ENCODE measurements at regions not wholly inside any gene's neighbourhood (a gene's known extent, or its start where the extent isn't known, plus 50 kb on each side); places are given as distances from the start of the nearest gene placed in this dataset.
"Not testable (repeated sequence)": the region's sequence is repeated elsewhere in the genome, so short reads cannot be mapped to it uniquely, and the experiment has no call there.

DNA sequence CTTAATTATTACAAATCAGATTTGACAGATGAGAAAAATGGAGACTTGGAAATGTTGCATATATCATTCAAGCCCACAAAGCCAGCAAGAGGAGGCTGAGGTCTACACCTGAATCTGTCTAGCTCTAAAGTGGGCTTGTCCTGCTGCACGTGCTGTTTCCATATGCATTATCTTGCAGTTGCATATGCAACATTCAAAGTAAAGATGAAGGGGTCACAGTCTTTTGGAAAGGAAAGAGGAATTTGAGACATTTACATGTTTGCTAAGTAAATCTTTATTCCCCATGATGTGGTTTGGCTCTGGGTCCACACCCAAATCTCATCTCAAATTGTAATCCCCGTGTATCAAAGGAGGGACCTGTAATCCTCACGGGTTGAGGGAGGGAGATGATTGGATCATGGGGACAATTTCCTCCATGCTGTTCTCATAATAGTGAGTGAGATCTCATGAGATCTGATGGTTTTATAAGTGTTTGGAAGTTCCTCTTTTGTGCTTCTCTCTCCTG, 98.3 kb downstream of the BACH1 start:
- intact Hi-C loops (cut with DNase I) = no loop called here
- DNase-seq (ENCODE audit: low spot score) = no peak
- ATAC-seq = no peak

- no peak for DNase-seq (ENCODE audit: low spot score)
- no peak for ATAC-seq
- intact Hi-C loops (cut with DNase I) = no loop called here
Observed at GRCh38 chr21:29403301-29403700, 104.6 kb downstream of the BACH1 start.

GRCh38 chr21:29403922-29404538, 105.3 kb downstream of the BACH1 start:
- peak; percentile 32 for ATAC-seq

DNA sequence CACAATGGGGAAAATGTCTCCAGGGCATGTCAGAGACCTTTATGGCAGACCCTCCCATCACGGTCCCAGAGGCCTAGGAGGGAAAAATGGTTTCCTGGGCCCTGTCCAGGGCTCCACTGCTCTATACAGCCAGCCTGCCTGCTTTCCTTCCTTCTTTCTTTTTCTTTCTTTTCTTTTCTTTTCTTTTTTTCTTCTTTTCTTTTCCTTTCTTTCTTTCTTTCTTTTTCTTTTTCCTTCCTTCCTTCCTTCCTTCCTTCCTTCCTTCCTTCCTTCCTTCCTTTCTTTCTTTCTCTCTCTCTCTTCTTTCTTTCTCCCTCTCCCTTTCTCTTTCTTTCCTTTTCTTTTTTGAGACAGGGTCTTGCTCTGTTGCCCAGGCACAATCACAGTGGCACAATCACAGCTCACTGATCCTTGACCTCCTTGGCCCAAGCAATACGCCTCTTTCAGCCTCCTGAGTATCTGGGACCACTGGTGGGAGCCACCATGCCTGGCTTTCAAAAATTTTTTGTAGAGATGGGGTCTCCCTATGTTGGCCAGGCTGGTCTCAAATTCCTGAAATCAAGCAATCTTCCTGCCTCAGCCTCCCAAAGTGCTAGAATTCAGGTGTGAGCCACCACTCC, 106.9 kb downstream of the BACH1 start:
- intact Hi-C loops (cut with DNase I) = no loop called here
- no peak for ATAC-seq
- no peak for DNase-seq (ENCODE audit: low spot score)

More at GRCh38 chr21:29403922-29404538, 105.3 kb downstream of the BACH1 start:
- DNase-seq (ENCODE audit: low spot score) = no peak
- intact Hi-C loops (cut with DNase I) = no loop called here

GRCh38 chr21:29406385-29406784, 107.7 kb downstream of the BACH1 start:
- DNase-seq (ENCODE audit: low spot score) (no peak), ATAC-seq (no peak)
- intact Hi-C loops (cut with DNase I) = no loop called here

DNA sequence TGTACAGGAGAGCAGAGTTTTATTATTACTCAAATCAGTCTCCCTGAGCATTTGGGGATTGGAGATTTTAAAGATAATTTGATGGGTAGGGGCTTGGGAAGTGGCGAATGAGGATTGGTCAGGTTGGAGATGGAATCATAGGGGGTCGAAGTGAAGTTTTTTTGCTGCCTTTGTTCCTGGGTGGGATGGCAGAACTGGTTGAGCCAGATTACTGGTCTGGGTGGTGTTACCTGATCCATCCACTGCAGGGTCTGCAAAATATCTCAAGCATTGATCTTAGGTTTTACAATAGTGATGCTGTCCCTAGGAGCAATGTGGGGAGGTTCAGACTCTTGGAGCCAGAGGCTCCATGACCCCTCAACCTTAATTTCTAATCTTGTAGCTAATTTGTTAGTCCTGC, 108.8 kb downstream of the BACH1 start:
- intact Hi-C loops (cut with DNase I) = no loop called here
- ATAC-seq (no peak), DNase-seq (ENCODE audit: low spot score) (no peak)

GRCh38 chr21:29413683-29414082, 115.0 kb downstream of the BACH1 start:
- no peak for DNase-seq (ENCODE audit: low spot score)
- intact Hi-C loops (cut with DNase I) = no loop called here
- ATAC-seq = no peak

- ATAC-seq (no peak), DNase-seq (ENCODE audit: low spot score) (no peak)
- intact Hi-C loops (cut with DNase I) = no loop called here
Observed at GRCh38 chr21:29416268-29416667, 117.5 kb downstream of the BACH1 start.

GRCh38 chr21:29418813-29419212, 120.1 kb downstream of the BACH1 start:
- DNase-seq (ENCODE audit: low spot score) = no peak
- intact Hi-C loops (cut with DNase I) = no loop called here
- no peak for ATAC-seq

- no peak for ATAC-seq
- DNase-seq (ENCODE audit: low spot score) = no peak
- intact Hi-C loops (cut with DNase I) = no loop called here
Observed at GRCh38 chr21:29419422-29419821, 120.7 kb downstream of the BACH1 start.

DNA sequence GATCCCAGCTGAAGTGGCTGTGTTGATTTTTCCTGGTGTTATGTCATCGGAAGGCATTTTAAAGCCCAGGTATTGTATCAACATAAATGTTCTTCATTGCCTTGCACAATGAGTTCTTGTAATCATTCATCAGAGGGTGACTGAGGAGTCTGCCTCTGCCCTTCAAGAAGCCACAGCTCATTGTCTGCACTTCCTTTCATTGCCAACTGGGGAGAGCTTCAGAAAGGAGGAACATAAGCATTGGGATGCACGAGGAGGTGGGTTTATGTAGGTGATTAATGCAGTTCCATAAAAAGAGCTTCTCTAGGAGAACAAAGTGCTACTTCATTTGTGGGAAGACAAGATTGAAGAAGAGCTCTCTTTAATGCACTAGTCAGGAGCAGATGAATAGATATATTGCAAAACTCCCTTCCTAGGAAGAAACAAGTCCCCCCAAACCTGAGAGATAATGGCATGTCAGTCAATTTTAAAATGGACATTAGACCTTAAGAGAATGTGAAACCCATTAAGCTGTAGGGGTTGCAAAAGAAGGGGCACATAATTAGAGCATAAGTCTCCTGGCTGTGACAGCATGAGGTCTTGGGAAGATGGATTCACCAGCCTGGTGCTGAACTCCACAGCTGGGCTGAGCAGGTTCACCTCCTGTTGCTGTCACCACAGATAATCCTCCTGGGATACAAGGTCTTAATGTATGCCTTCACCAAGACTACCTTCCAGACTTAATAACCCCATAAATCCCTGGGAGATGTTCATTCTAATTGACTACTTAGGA, 124.6 kb downstream of the BACH1 start:
- no peak for ATAC-seq
- no peak for DNase-seq (ENCODE audit: low spot score)
- intact Hi-C loops (cut with DNase I) = no loop called here

GRCh38 chr21:29424728-29425127, 126.0 kb downstream of the BACH1 start:
- intact Hi-C loops (cut with DNase I) = no loop called here
- DNase-seq (ENCODE audit: low spot score) (no peak), ATAC-seq (no peak)

- DNase-seq (ENCODE audit: low spot score) = no peak
- ATAC-seq = no peak
- intact Hi-C loops (cut with DNase I) = no loop called here
Observed at GRCh38 chr21:29429218-29429617, 130.5 kb downstream of the BACH1 start.

DNA sequence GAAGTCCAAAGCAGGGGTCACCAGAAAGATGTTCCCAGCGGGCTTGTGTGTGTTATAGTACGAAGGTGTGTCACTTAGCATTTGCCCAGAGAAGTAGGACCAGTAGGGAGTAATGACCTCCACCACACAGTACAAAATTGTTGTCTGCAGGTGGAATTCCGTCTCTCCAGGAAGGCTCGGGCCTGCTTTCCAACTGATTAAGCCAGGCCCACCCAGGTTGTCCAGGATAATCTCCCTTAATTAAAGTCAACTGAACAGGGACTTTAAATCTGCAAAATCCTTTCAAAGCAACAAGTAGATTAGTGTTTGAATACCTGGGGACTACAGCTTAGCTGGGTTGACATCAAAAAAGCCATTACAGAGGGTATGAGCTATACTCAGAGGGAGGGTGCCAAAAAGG, 131.3 kb downstream of the BACH1 start:
- intact Hi-C loops (cut with DNase I) = no loop called here
- DNase-seq (ENCODE audit: low spot score) (no peak), ATAC-seq (no peak)

- ATAC-seq (no peak), DNase-seq (ENCODE audit: low spot score) (no peak)
- intact Hi-C loops (cut with DNase I) = no loop called here
Observed at GRCh38 chr21:29430576-29430975, 131.9 kb downstream of the BACH1 start.

DNA sequence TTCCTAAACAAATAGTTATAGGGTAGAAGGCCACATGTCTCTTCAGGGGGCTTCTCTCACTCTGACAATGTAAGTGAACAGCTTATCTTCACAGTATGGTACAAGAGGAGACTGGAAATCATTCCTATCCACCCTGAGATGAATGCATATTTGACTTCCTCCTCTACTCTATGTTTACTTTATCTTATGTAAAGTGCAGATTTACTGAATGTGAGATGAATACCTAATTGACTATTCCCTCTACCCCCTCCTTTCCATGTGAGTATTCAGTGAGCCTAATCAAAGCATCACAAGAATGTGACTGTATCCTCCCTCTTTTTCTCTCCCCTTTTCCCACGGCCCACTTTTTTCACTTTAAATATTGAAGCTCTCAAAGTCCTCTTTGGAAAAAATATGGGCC, 132.5 kb downstream of the BACH1 start:
- DNase-seq (ENCODE audit: low spot score) = no peak

GRCh38 chr21:29431680-29432079, 133.0 kb downstream of the BACH1 start:
- intact Hi-C loops (cut with DNase I) = no loop called here
- no peak for ATAC-seq
- DNase-seq (ENCODE audit: low spot score) = no peak

More for the DNA sequence above, 132.5 kb downstream of the BACH1 start:
- ATAC-seq = no peak
- intact Hi-C loops (cut with DNase I) = no loop called here

DNA sequence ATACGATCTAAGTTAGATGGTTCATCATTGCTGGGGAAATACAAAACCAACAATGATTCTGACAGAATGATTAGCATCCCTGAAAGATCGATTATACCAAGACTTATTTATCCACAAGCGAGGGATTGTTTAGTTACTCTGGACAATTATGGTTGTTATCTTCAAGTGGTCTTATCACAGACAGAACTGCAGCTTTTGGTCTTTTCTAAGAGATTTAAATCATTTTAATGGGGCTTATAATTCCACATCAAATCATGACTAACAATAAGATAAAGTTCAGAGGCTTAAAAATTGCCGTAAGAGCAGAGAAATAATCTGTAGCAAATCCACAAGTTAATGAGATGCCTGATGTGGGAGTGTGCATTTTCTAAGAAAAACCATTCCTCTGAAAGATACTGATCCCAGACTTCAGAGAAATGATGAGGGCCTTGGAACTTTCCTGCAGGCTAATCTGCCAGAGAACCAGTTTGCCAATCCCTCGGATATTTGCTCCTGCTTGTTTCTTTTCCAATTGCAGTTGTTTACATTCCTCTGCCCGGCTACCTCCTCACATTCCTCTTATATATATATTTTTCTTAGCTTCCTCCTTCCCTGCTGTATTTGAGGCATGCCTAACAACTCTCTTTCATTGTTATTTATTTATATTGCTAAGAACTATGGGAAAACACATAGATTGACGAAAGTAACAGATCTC, 134.8 kb downstream of the BACH1 start:
- intact Hi-C loops (cut with DNase I) = no loop called here
- DNase-seq (ENCODE audit: low spot score) = no peak
- ATAC-seq = peak; percentile 51

GRCh38 chr21:29434081-29434480, 135.4 kb downstream of the BACH1 start:
- intact Hi-C loops (cut with DNase I) = no loop called here
- DNase-seq (ENCODE audit: low spot score) (no peak), ATAC-seq (no peak)

GRCh38 chr21:29434982-29435381, 136.3 kb downstream of the BACH1 start:
- ATAC-seq; intact Hi-C loops (cut with DNase I): not testable (repeated sequence)

More at GRCh38 chr21:29434982-29435381, 136.3 kb downstream of the BACH1 start:
- DNase-seq (ENCODE audit: low spot score) = not testable (repeated sequence)

Data from sciatic nerve (tissue), 2 donors.